Muscle layer of duodenum (tissue), 2 donors: ENCODE measurements at regions not wholly inside any gene's neighbourhood (a gene's known extent, or its start where the extent isn't known, plus 50 kb on each side); places are given as distances from the start of the nearest gene placed in this dataset.

Source experiments
- H3K27ac ChIP-seq: one replicate; pipeline ENCODE4 v1.7.0; 2013; ENCODE audit warnings: mild to moderate bottlenecking, low read length
- H3K27me3 ChIP-seq: one replicate; pipeline ENCODE4 v1.7.0; 2013; ENCODE audit warnings: low read depth, mild to moderate bottlenecking, control low read depth, low read length
- H3K36me3 ChIP-seq, 2 donors: one replicate each; pipeline ENCODE4 v1.7.0; 2013; ENCODE audit warnings: low read length in 2 of 2, control low read depth in 1 of 2, mild to moderate bottlenecking in 1 of 2; ENCODE audit not compliant: insufficient read depth in 2 of 2, control insufficient read depth in 1 of 2
- H3K4me1 ChIP-seq, 2 donors: one replicate each; pipeline ENCODE4 v1.7.0; 2013; ENCODE audit warnings: low read length in 2 of 2, mild to moderate bottlenecking in 2 of 2, control low read depth in 1 of 2, moderate library complexity in 1 of 2; ENCODE audit not compliant: insufficient read depth in 2 of 2, control insufficient read depth in 1 of 2
- H3K4me3 ChIP-seq, 2 donors: one replicate each; pipeline ENCODE4 v1.7.0; 2013; ENCODE audit warnings: low read length in 2 of 2, low read depth in 1 of 2, mild to moderate bottlenecking in 1 of 2
- H3K9me3 ChIP-seq, 2 donors: one replicate each; pipeline ENCODE4 v1.7.0; 2013; ENCODE audit warnings: low read length in 2 of 2, control low read depth in 1 of 2, mild to moderate bottlenecking in 1 of 2; ENCODE audit not compliant: control insufficient read depth in 1 of 2
- donor health status: healthy.

GRCh38 chr20:10960416-10960815, 286.6 kb upstream of the JAG1 start:
- Histone ChIP-seq H3K27me3 (no peaks in the 10 kb centered on the region), H3K27ac (no peak overlapping the region), H3K4me3 (no peak overlapping the region), H3K36me3 (no peaks in the 10 kb centered on the region), H3K9me3 (no peaks in the 10 kb centered on the region), H3K4me1 (no peaks in the 10 kb centered on the region)

- no peaks in the 10 kb centered on the region for H3K4me1 ChIP-seq
- no peak overlapping the region for H3K4me3 ChIP-seq
- no peaks in the 10 kb centered on the region for H3K27me3 ChIP-seq
- no peaks in the 10 kb centered on the region for H3K9me3 ChIP-seq
- H3K27ac ChIP-seq, result no peak overlapping the region
- H3K36me3 ChIP-seq, result no peaks in the 10 kb centered on the region
These were observed 288.0 kb upstream of the JAG1 start for GRCh38 chr20:10961651-10962288.

DNA sequence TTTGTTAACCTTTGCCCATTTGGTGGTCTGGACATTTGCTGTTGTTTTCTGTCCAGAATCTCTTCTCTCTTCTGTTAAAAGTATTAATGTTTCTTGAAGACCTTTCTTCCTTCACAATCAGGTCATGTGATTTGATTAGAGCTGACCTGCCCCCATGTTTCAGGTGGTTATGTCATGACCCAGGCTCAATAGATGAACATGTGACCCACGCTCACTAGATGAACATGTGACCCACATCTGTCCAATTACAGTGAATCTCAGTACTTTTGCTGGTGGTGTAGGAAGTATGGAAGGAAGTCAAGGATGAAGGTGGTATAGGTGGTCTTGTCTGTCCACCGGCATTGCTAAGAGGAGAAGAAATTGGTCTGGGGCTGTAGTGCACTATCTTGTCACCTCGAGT, 289.1 kb upstream of the JAG1 start:
- H3K9me3 ChIP-seq, result no peaks in the 10 kb centered on the region
- H3K27me3 ChIP-seq, result no peaks in the 10 kb centered on the region
- no peaks in the 10 kb centered on the region for H3K4me1 ChIP-seq
- H3K27ac ChIP-seq, result no peak overlapping the region
- H3K36me3 ChIP-seq, result no peaks in the 10 kb centered on the region
- H3K4me3 ChIP-seq, result no peak overlapping the region

DNA sequence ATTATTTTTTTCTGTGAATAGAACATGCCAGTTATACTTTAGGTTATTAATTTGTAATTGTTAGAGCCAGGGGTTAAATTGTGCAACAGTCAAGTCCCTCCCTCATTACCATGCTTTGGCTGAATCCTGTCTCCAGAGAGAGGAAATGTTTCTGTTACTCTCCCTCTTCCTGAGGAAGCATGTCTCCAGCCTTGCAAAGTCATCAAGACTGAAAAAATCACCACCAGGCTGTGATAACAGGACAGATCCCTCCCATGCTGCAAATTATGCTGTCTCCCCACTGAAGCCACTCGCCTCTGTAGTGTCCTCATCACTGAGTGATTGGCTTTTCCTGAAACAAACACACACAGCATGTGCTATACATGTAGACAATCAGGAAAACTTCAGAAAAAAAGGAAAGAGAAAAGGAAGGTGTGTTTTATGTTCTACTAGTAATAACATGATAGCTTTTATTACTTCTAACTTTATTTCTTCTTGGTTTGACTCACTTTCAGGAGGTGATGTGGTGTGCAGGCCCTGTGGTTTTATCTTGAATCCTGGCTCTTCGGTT, 290.0 kb upstream of the JAG1 start:
- H3K9me3 ChIP-seq, result no peaks in the 10 kb centered on the region
- no peak overlapping the region for H3K27ac ChIP-seq
- H3K27me3 ChIP-seq, result no peaks in the 10 kb centered on the region
- H3K4me1 ChIP-seq, result no peaks in the 10 kb centered on the region
- no peaks in the 10 kb centered on the region for H3K36me3 ChIP-seq
- no peak overlapping the region for H3K4me3 ChIP-seq

- H3K9me3 ChIP-seq, result no peaks in the 10 kb centered on the region
- no peak overlapping the region for H3K27ac ChIP-seq
- no peaks in the 10 kb centered on the region for H3K36me3 ChIP-seq
- no peak overlapping the region for H3K4me3 ChIP-seq
- H3K4me1 ChIP-seq, result no peaks in the 10 kb centered on the region
- H3K27me3 ChIP-seq, result no peaks in the 10 kb centered on the region
These were observed 292.2 kb upstream of the JAG1 start for GRCh38 chr20:10965936-10966470.

GRCh38 chr20:10970109-10970508, 296.3 kb upstream of the JAG1 start:
- H3K4me3 ChIP-seq, result no peak overlapping the region
- no peaks in the 10 kb centered on the region for H3K4me1 ChIP-seq
- H3K36me3 ChIP-seq, result no peaks in the 10 kb centered on the region
- no peaks in the 10 kb centered on the region for H3K9me3 ChIP-seq
- H3K27me3 ChIP-seq, result no peaks in the 10 kb centered on the region
- H3K27ac ChIP-seq, result no peak overlapping the region

DNA sequence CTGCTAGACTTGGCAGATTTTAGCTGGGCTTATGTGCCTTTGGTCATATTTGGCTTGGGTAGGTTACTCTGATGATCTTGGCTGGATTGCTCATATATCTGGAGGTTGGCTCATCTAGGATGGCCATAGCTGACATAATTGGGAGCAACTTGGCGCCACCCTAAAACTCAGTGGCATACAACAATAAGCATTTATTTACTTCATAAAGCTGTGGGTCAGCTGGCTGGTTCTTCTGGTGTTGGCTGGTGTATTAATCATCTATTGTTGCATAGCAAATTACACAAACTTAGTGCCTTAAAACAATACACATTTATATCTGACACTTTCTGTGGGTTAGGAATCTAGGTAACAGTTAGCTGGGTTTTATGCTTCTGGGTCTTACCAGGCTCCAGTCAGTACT, 297.3 kb upstream of the JAG1 start:
- no peaks in the 10 kb centered on the region for H3K4me1 ChIP-seq
- H3K36me3 ChIP-seq, result no peaks in the 10 kb centered on the region
- H3K9me3 ChIP-seq, result no peaks in the 10 kb centered on the region
- no peaks in the 10 kb centered on the region for H3K27me3 ChIP-seq
- no peak overlapping the region for H3K4me3 ChIP-seq
- no peak overlapping the region for H3K27ac ChIP-seq

GRCh38 chr20:10972219-10972860, 298.5 kb upstream of the JAG1 start:
- H3K36me3 ChIP-seq, result no peaks in the 10 kb centered on the region
- no peak overlapping the region for H3K27ac ChIP-seq
- H3K27me3 ChIP-seq, result no peaks in the 10 kb centered on the region
- H3K9me3 ChIP-seq, result no peaks in the 10 kb centered on the region
- no peaks in the 10 kb centered on the region for H3K4me1 ChIP-seq
- H3K4me3 ChIP-seq, result no peak overlapping the region

GRCh38 chr20:10976051-10976450, 302.3 kb upstream of the JAG1 start:
- no peaks in the 10 kb centered on the region for H3K27me3 ChIP-seq
- no peaks in the 10 kb centered on the region for H3K36me3 ChIP-seq
- no peaks in the 10 kb centered on the region for H3K4me1 ChIP-seq

DNA sequence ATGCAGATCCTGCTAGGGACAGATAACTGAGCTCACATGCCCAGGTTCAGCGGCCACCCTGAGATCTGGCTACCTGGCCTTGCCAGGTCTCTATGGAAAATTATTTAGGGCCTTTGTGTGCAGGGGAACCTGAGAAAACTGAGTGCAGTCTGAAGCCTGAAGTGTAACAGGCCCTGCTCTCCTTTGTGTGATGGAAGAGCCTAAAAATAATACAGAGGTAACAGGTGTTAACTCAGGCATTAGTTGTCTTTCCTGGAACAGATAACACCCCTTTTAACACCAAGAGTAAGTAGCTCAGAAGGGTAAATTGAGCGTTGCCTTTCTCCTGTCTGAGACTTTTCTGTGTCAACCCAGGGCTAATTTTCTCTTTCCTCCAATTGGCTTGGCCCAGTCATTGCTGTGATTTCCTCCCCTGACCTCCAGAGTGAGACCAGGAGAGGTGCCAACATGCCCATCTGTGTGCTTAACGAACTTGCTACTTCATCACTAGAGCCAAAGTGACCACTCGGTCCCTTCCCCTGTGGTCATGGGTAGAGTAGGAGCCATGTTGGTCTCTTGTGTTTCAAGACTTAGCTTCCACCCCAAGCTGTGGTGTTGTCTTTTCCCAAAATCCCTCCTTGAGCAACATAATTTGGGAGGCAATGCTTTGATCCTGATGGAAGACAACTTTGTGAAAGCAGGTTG, 304.4 kb upstream of the JAG1 start:
- Histone ChIP-seq H3K36me3 (no peaks in the 10 kb centered on the region), H3K27me3 (no peaks in the 10 kb centered on the region), H3K9me3 (no peaks in the 10 kb centered on the region), H3K27ac (no peak overlapping the region), H3K4me3 (no peak overlapping the region), H3K4me1 (peaks cover 0 to 4% of the 10 kb centered on the region in 2 donors)

More at GRCh38 chr20:10976051-10976450, 302.3 kb upstream of the JAG1 start:
- no peak overlapping the region for H3K27ac ChIP-seq
- H3K9me3 ChIP-seq, result no peaks in the 10 kb centered on the region
- H3K4me3 ChIP-seq, result no peak overlapping the region

- no peak overlapping the region for H3K27ac ChIP-seq
- no peaks in the 10 kb centered on the region for H3K27me3 ChIP-seq
- H3K9me3 ChIP-seq, result no peaks in the 10 kb centered on the region
- H3K4me3 ChIP-seq, result no peak overlapping the region
- peaks cover 0 to 4% of the 10 kb centered on the region in 2 donors for H3K4me1 ChIP-seq
- no peaks in the 10 kb centered on the region for H3K36me3 ChIP-seq
These were observed 304.9 kb upstream of the JAG1 start for GRCh38 chr20:10978713-10979112.
